ENCODE measurements at regions not wholly inside any gene's neighbourhood (a gene's known extent, or its start where the extent isn't known, plus 50 kb on each side); places are given as distances from the start of the nearest gene placed in this dataset.

DNA sequence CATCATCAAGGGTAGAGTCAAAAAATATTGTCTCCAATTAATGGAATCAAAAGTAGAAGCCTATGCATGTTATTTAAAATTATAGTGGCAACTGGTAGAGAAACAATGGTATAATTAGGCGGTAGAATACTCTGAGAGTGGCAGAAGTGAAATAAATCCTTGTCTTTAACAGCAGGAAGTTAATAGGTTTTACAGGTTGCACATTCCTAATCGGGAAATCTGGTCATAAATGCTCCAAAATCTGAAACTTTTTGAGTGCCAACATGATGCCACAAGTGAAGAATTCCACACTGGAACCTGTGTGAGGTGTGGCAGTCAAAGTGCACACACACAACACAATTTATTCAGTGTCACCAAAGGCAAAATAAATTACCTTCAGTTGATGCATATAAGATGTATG is 433.4 kb downstream of the TAF11L14 start:
- Mint-ChIP-seq H3K4me3 (no peak overlapping the region), H3K9me3 (peaks cover 0 to 3% (median 0%) of the 10 kb centered on the region in 7 donors), H3K36me3 (no peaks in the 10 kb centered on the region), H3K27ac (no peak overlapping the region), H3K27me3 (ENCODE audit: low read depth in 3 of 3) (no peaks in the 10 kb centered on the region), H3K4me1 (no peaks in the 10 kb centered on the region)
- Histone ChIP-seq H3K4me2 (replicated peaks; ENCODE audit: extremely low read depth, low read length, poor library complexity, severe bottlenecking) (no peak overlapping the region), H3K79me2 (ENCODE audit: insufficient read depth, low read length) (no peaks in the 10 kb centered on the region), H2AFZ (ENCODE audit: insufficient read depth, low read depth, low read length, poor library complexity, severe bottlenecking) (no peak overlapping the region), H3K9me3 (replicated peaks in 1 of 2; ENCODE audit: control insufficient read depth in 1 of 2, insufficient read depth in 1 of 2, low read length in 2 of 2) (no peaks in the 10 kb centered on the region), H4K20me1 (ENCODE audit: insufficient read depth, low read length) (no peaks in the 10 kb centered on the region), H3K9ac (ENCODE audit: insufficient read depth, low read length, poor library complexity, severe bottlenecking) (no peak overlapping the region), H3K36me3 (replicated peaks in 1 of 2; ENCODE audit: control insufficient read depth in 1 of 2, insufficient read depth in 2 of 2, low read length in 2 of 2) (no peaks in the 10 kb centered on the region), H3K27me3 (ENCODE audit: control insufficient read depth in 2 of 2, insufficient read depth in 2 of 2, low read length in 2 of 2) (no peaks in the 10 kb centered on the region), H3K4me3 (replicated peaks in 1 of 3; ENCODE audit: low read depth in 2 of 3, low read length in 3 of 3) (no peak overlapping the region), H3K4me1 (ENCODE audit: control insufficient read depth in 1 of 2, insufficient read depth in 2 of 2, low read length in 2 of 2) (no peaks in the 10 kb centered on the region), H3K27ac (ENCODE audit: low read depth in 1 of 2, low read length in 2 of 2) (no peak overlapping the region)
- TF ChIP-seq, protein P1, sequence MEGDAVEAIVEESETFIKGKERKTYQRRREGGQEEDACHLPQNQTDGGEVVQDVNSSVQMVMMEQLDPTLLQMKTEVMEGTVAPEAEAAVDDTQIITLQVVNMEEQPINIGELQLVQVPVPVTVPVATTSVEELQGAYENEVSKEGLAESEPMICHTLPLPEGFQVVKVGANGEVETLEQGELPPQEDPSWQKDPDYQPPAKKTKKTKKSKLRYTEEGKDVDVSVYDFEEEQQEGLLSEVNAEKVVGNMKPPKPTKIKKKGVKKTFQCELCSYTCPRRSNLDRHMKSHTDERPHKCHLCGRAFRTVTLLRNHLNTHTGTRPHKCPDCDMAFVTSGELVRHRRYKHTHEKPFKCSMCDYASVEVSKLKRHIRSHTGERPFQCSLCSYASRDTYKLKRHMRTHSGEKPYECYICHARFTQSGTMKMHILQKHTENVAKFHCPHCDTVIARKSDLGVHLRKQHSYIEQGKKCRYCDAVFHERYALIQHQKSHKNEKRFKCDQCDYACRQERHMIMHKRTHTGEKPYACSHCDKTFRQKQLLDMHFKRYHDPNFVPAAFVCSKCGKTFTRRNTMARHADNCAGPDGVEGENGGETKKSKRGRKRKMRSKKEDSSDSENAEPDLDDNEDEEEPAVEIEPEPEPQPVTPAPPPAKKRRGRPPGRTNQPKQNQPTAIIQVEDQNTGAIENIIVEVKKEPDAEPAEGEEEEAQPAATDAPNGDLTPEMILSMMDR (IDR thresholded peaks at IDR 0.05) = no peak
- intact Hi-C loops (cut with micrococcal nuclease) = no loop called here
- DNase-seq = no peak
- 78% methylated on average over 1 of the region's 2 CpGs for WGBS (ENCODE audit: insufficient coverage)

DNA sequence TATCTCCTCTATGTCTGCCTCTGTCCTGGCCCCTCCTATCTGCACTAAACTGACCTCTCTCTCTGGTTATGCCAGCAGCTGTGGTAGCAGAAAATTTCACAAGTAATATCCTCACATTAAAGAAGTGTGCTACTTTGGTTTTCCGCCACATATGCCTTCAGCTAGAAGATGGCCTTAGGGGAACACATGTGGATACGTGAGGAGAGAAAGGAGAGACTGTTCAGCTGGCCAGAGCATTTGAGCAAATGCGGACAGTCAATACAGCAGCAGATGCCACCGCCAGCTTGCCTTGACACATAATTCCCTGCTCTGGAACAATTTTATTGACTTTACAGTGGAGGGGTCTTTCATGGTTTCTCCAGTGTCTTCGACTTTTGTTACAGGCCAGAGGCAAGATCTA is 434.6 kb downstream of the TAF11L14 start:
- H3K4me1 ChIP-seq (ENCODE audit: control insufficient read depth in 1 of 2, insufficient read depth in 2 of 2, low read length in 2 of 2) = no peaks in the 10 kb centered on the region
- H3K36me3 Mint-ChIP-seq = no peaks in the 10 kb centered on the region
- H3K4me3 ChIP-seq (replicated peaks in 1 of 3; ENCODE audit: low read depth in 2 of 3, low read length in 3 of 3) = no peak overlapping the region
- DNase-seq = no peak
- H2AFZ ChIP-seq (ENCODE audit: insufficient read depth, low read depth, low read length, poor library complexity, severe bottlenecking) = no peak overlapping the region
- no peaks in the 10 kb centered on the region for H3K79me2 ChIP-seq (ENCODE audit: insufficient read depth, low read length)
- no peaks in the 10 kb centered on the region for H3K36me3 ChIP-seq (replicated peaks in 1 of 2; ENCODE audit: control insufficient read depth in 1 of 2, insufficient read depth in 2 of 2, low read length in 2 of 2)
- H4K20me1 ChIP-seq (ENCODE audit: insufficient read depth, low read length) = no peaks in the 10 kb centered on the region
- H3K9me3 ChIP-seq (replicated peaks in 1 of 2; ENCODE audit: control insufficient read depth in 1 of 2, insufficient read depth in 1 of 2, low read length in 2 of 2) = no peaks in the 10 kb centered on the region
- peaks cover 0 to 2% (median 0%) of the 10 kb centered on the region in 7 donors for H3K9me3 Mint-ChIP-seq
- H3K4me3 Mint-ChIP-seq = no peak overlapping the region
- intact Hi-C loops (cut with micrococcal nuclease) = no loop called here
- no peaks in the 10 kb centered on the region for H3K27me3 Mint-ChIP-seq (ENCODE audit: low read depth in 3 of 3)
- no peak overlapping the region for H3K4me2 ChIP-seq (replicated peaks; ENCODE audit: extremely low read depth, low read length, poor library complexity, severe bottlenecking)
- no peaks in the 10 kb centered on the region for H3K4me1 Mint-ChIP-seq
- no peaks in the 10 kb centered on the region for H3K27me3 ChIP-seq (ENCODE audit: control insufficient read depth in 2 of 2, insufficient read depth in 2 of 2, low read length in 2 of 2)
- TF ChIP-seq, protein P1 (IDR thresholded peaks at IDR 0.05) = no peak
- no peak overlapping the region for H3K27ac Mint-ChIP-seq
- H3K9ac ChIP-seq (ENCODE audit: insufficient read depth, low read length, poor library complexity, severe bottlenecking) = no peak overlapping the region
- WGBS (ENCODE audit: insufficient coverage) = 100% methylated on average over 1 of the region's 5 CpGs
- H3K27ac ChIP-seq (ENCODE audit: low read depth in 1 of 2, low read length in 2 of 2) = no peak overlapping the region

Measured in CD14-positive monocyte (primary cell).